ENCODE measurements at regions not wholly inside any gene's neighbourhood (a gene's known extent, or its start where the extent isn't known, plus 50 kb on each side); places are given as distances from the start of the nearest gene placed in this dataset.
"Not testable (repeated sequence)": the region's sequence is repeated elsewhere in the genome, so short reads cannot be mapped to it uniquely, and the experiment has no call there.

GRCh38 chrY:12292542-12292941 lies 408.5 kb upstream of the USP9Y start:
- Histone ChIP-seq H3K79me2 (ENCODE audit: control insufficient read depth, insufficient read depth, low read length) (no peaks in the 10 kb centered on the region), H3K4me3 (replicated peaks in 1 of 3; ENCODE audit: insufficient read depth in 1 of 3, low read depth in 1 of 3, low read length in 3 of 3) (no peak overlapping the region), H3K9me3 (replicated peaks; ENCODE audit: control insufficient read depth, insufficient read depth, low read length) (no peaks in the 10 kb centered on the region), H3K4me2 (ENCODE audit: insufficient read depth, low read length) (no peak overlapping the region), H3K9me1 (replicated peaks; ENCODE audit: control insufficient read depth, extremely low read depth, insufficient read depth, low read length) (no peaks in the 10 kb centered on the region), H4K20me1 (replicated peaks; ENCODE audit: control insufficient read depth, extremely low read depth, insufficient read depth, low read length) (no peaks in the 10 kb centered on the region), H3K4me1 (ENCODE audit: control insufficient read depth, extremely low read depth, insufficient read depth, low read length) (no peaks in the 10 kb centered on the region), H3K36me3 (ENCODE audit: control insufficient read depth in 2 of 2, extremely low read depth in 1 of 2, insufficient read depth in 2 of 2, low read length in 2 of 2) (no peaks in the 10 kb centered on the region), H3K27me3 (ENCODE audit: control insufficient read depth in 2 of 2, insufficient read depth in 2 of 2, low read length in 2 of 2) (no peaks in the 10 kb centered on the region), H2AFZ (ENCODE audit: low read depth, low read length) (no peak overlapping the region), H3K27ac (ENCODE audit: insufficient read depth, low read depth, low read length) (no peak overlapping the region), H3K9ac (replicated peaks; ENCODE audit: extremely low read depth, insufficient read depth, low read length) (no peak overlapping the region)
- dilution Hi-C loops (cut with MboI; ENCODE audit: extremely low pct_ligation_motif_present, low sequenced_read_pairs), result no loop called here
- DNase-seq (ENCODE audit: low read depth, low spot score) (no peak), FAIRE-seq (no peak)
- intact Hi-C loops (cut with micrococcal nuclease), result no loop called here
- no peak for TF ChIP-seq MYC (IDR thresholded peaks at IDR 0.05; ENCODE audit: low read depth, low read length)
- ChIA-PET POLR2A (no interaction called here), CTCF (no interaction called here)
- BruUV-seq (replicated peaks), result no TSS peak

GRCh38 chrY:12296460-12296859 lies 404.6 kb upstream of the USP9Y start:
- TF ChIP-seq MAX (IDR thresholded peaks at IDR 0.05; ENCODE audit: insufficient read depth, insufficient read length) (no peak), MYC (IDR thresholded peaks at IDR 0.05; ENCODE audit: low read depth, low read length) (no peak), JUN (IDR thresholded peaks at IDR 0.05; ENCODE audit: borderline replicate concordance, insufficient read depth, insufficient read length, low read depth) (no peak), POLR2A (IDR thresholded peaks at IDR 0.05; ENCODE audit: low read depth, low read length) (no peak), GATA2 (IDR thresholded peaks at IDR 0.05; ENCODE audit: insufficient read depth, insufficient read length, low read depth, low read length) (no peak), CTCF (IDR thresholded peaks at IDR 0.05; ENCODE audit: extremely low read depth in 1 of 2, insufficient read depth in 1 of 2, low read depth in 1 of 2, low read length in 2 of 2) (no peak), EZH2 (IDR thresholded peaks at IDR 0.05; ENCODE audit: borderline replicate concordance, low read depth, low read length, severe bottlenecking) (no peak), FOS (IDR thresholded peaks at IDR 0.05; ENCODE audit: borderline replicate concordance, insufficient read depth, low read length) (no peak), POLR2AphosphoS5 (IDR thresholded peaks at IDR 0.05; ENCODE audit: insufficient read depth, low read depth, low read length) (no peak)
- POLR2A ChIA-PET, result no interaction called here
- no peaks in the 10 kb centered on the region for H3K27me3 ChIP-seq (ENCODE audit: control insufficient read depth in 2 of 2, insufficient read depth in 2 of 2, low read length in 2 of 2)
- no peaks in the 10 kb centered on the region for H3K79me2 ChIP-seq (ENCODE audit: control insufficient read depth, insufficient read depth, low read length)
- H3K4me1 ChIP-seq (ENCODE audit: control insufficient read depth, extremely low read depth, insufficient read depth, low read length), result no peaks in the 10 kb centered on the region
- H3K9ac ChIP-seq (replicated peaks; ENCODE audit: extremely low read depth, insufficient read depth, low read length), result no peak overlapping the region
- no peaks in the 10 kb centered on the region for H4K20me1 ChIP-seq (replicated peaks; ENCODE audit: control insufficient read depth, extremely low read depth, insufficient read depth, low read length)
- dilution Hi-C loops (cut with MboI; ENCODE audit: extremely low pct_ligation_motif_present, low sequenced_read_pairs) (no loop called here), intact Hi-C loops (cut with micrococcal nuclease) (no loop called here)
- no peaks in the 10 kb centered on the region for H3K36me3 ChIP-seq (ENCODE audit: control insufficient read depth in 2 of 2, extremely low read depth in 1 of 2, insufficient read depth in 2 of 2, low read length in 2 of 2)
- H3K4me2 ChIP-seq (ENCODE audit: insufficient read depth, low read length), result no peak overlapping the region
- CTCF ChIA-PET, result no interaction called here
- DNase-seq (ENCODE audit: low read depth, low spot score), result no peak
- no peak for FAIRE-seq
- H3K9me1 ChIP-seq (replicated peaks; ENCODE audit: control insufficient read depth, extremely low read depth, insufficient read depth, low read length), result no peaks in the 10 kb centered on the region
- no peaks in the 10 kb centered on the region for H3K9me3 ChIP-seq (replicated peaks; ENCODE audit: control insufficient read depth, insufficient read depth, low read length)
- no TSS peak for BruUV-seq (replicated peaks)
- no peak overlapping the region for H3K4me3 ChIP-seq (replicated peaks in 1 of 3; ENCODE audit: insufficient read depth in 1 of 3, low read depth in 1 of 3, low read length in 3 of 3)
- H3K27ac ChIP-seq (ENCODE audit: insufficient read depth, low read depth, low read length), result no peak overlapping the region
- no peak overlapping the region for H2AFZ ChIP-seq (ENCODE audit: low read depth, low read length)

GRCh38 chrY:12299796-12300195 lies 401.2 kb upstream of the USP9Y start:
- H3K36me3 ChIP-seq (ENCODE audit: control insufficient read depth in 2 of 2, extremely low read depth in 1 of 2, insufficient read depth in 2 of 2, low read length in 2 of 2); H3K4me1 ChIP-seq (ENCODE audit: control insufficient read depth, extremely low read depth, insufficient read depth, low read length); FAIRE-seq; intact Hi-C loops (cut with micrococcal nuclease); DNase-seq (ENCODE audit: low read depth, low spot score); dilution Hi-C loops (cut with MboI; ENCODE audit: extremely low pct_ligation_motif_present, low sequenced_read_pairs); H3K27ac ChIP-seq (ENCODE audit: insufficient read depth, low read depth, low read length); POLR2A ChIA-PET; H2AFZ ChIP-seq (ENCODE audit: low read depth, low read length); H4K20me1 ChIP-seq (replicated peaks; ENCODE audit: control insufficient read depth, extremely low read depth, insufficient read depth, low read length); CTCF ChIA-PET; H3K9ac ChIP-seq (replicated peaks; ENCODE audit: extremely low read depth, insufficient read depth, low read length); BruUV-seq (replicated peaks); H3K4me2 ChIP-seq (ENCODE audit: insufficient read depth, low read length); H3K9me1 ChIP-seq (replicated peaks; ENCODE audit: control insufficient read depth, extremely low read depth, insufficient read depth, low read length); H3K27me3 ChIP-seq (ENCODE audit: control insufficient read depth in 2 of 2, insufficient read depth in 2 of 2, low read length in 2 of 2); H3K9me3 ChIP-seq (replicated peaks; ENCODE audit: control insufficient read depth, insufficient read depth, low read length); H3K79me2 ChIP-seq (ENCODE audit: control insufficient read depth, insufficient read depth, low read length); H3K4me3 ChIP-seq (replicated peaks in 1 of 3; ENCODE audit: insufficient read depth in 1 of 3, low read depth in 1 of 3, low read length in 3 of 3): not testable (repeated sequence)

All from endothelial cell of umbilical vein (primary cell).